ENCODE measurements at regions not wholly inside any gene's neighbourhood (a gene's known extent, or its start where the extent isn't known, plus 50 kb on each side); places are given as distances from the start of the nearest gene placed in this dataset.

DNA sequence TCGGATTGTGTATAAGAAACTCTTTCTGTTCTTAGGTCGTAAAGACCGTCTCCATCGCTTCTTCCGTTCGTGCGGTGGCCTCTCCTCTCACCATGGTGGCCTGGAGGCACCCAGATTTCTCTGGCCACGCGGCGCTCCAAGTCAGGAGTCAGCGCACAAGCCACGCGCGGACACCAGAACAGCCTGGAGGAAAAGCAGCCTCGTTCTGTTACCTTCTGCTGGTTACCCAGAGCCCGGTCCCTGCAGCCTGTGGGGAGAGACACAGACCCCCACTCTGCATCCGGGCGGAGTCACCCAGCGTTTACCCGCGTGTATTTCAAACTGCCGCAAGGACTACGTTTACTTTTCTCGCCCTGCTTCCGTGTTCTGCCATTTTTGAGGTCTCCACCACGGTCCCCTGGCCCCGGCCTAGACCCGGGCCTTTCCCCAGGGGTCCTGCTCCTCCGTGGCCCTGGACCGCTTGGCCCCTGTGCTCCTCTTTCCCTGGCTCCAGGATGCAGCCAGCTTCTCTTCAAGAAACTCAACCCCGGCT, 776.1 kb downstream of the BRD1 start:
- DNase-seq (ENCODE audit: insufficient read length, low spot score) (no peak), FAIRE-seq (no peak)
- TF ChIP-seq TAF1 (IDR thresholded peaks at IDR 0.05; ENCODE audit: low read depth, low read length) (no peak), POLR2AphosphoS5 (IDR thresholded peaks at IDR 0.05; ENCODE audit: low read depth, low read length) (no peak), PAX5 (IDR thresholded peaks at IDR 0.05; ENCODE audit: insufficient read depth, low read length, severe bottlenecking) (no peak), POU2F2 (IDR thresholded peaks at IDR 0.05; ENCODE audit: low read depth, low read length) (no peak)

DNA sequence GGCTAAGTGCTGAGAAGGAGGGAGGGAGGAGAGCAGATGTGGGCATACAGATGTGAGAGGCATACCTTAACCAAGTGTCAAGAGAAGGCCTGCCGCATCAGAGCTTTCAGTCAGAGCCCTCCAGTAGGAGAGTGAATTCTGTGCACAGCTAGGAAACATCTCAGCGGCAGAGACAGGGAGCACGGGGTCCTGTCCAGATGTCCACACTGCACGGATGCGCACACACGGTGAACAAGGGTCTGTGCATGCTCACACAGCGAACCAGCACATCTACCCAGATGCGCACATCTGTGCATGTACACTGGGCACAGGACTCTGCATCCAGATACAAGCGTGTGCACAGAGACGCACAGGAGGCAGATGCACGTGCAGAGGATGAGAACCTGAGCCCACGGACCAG, 778.0 kb downstream of the BRD1 start:
- no peak for DNase-seq (ENCODE audit: insufficient read length, low spot score)
- no peak for TF ChIP-seq TAF1 (IDR thresholded peaks at IDR 0.05; ENCODE audit: low read depth, low read length)
- TF ChIP-seq POU2F2 (IDR thresholded peaks at IDR 0.05; ENCODE audit: low read depth, low read length) = no peak
- no peak for TF ChIP-seq SPI1 (IDR thresholded peaks at IDR 0.05; ENCODE audit: low read depth, low read length)
- no peak for TF ChIP-seq POLR2AphosphoS5 (IDR thresholded peaks at IDR 0.05; ENCODE audit: low read depth, low read length)
- no peak for TF ChIP-seq POLR2A (IDR thresholded peaks at IDR 0.05; ENCODE audit: low read depth, low read length)
- no peak for TF ChIP-seq PAX5 (IDR thresholded peaks at IDR 0.05; ENCODE audit: insufficient read depth, low read length, severe bottlenecking)
- no peak for FAIRE-seq

- FAIRE-seq = no peak
- no peak for TF ChIP-seq TAF1 (IDR thresholded peaks at IDR 0.05; ENCODE audit: low read depth, low read length)
- DNase-seq (ENCODE audit: insufficient read length, low spot score) = no peak
These were observed 779.1 kb downstream of the BRD1 start for GRCh38 chr22:49048591-49048990.

- TF ChIP-seq POLR2AphosphoS5 (IDR thresholded peaks at IDR 0.05; ENCODE audit: low read depth, low read length) = no peak
- TF ChIP-seq TAF1 (IDR thresholded peaks at IDR 0.05; ENCODE audit: low read depth, low read length) = no peak
- no peak for TF ChIP-seq POU2F2 (IDR thresholded peaks at IDR 0.05; ENCODE audit: low read depth, low read length)
- no peak for DNase-seq (ENCODE audit: insufficient read length, low spot score)
- no peak for FAIRE-seq
These were observed 780.2 kb downstream of the BRD1 start for GRCh38 chr22:49047447-49047846.

DNA sequence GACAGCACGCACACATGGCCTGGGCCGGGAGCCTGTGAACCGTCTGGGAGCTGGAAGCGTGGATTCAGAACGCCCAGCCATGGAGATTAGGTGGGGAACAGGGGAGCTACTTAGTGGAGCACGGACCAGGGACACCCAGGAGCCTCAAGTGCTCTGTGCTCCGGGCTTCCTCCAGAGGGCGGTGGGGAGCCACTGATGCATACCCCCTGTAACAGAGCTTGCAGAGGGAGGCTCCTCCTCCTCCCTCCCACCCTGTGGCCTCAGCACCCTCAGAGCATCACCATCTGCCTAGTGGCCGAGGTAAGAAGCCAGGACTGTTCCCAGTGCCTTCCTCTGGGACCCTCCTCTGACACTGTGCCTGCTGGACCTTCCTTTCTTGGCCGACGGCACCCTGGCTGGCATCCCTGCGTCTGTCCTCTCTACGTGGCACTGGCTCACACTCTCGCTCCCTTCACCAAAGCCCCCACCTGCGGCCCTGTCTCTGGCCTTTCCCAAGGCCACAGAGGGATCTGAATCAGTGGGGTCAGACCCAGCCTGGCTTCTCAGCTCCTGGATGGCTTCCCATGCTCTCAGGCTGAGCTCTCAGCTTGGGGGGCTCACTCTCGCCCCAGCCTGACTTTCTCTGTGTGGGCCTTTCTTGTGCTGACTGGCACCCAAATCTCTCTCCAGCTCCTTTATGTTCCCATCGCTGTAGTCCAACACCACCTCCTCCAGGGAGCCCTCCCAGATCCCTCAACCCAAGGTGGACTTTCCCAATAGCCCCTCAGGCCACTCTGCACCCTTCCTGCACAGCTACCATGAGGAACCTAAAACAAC, 780.9 kb downstream of the BRD1 start:
- no peak for FAIRE-seq
- peak; percentile 67 for DNase-seq (ENCODE audit: insufficient read length, low spot score)
- no peak for TF ChIP-seq POLR2A (IDR thresholded peaks at IDR 0.05; ENCODE audit: low read depth, low read length)
- no peak for TF ChIP-seq TAF1 (IDR thresholded peaks at IDR 0.05; ENCODE audit: low read depth, low read length)
- no peak for TF ChIP-seq POU2F2 (IDR thresholded peaks at IDR 0.05; ENCODE audit: low read depth, low read length)
- no peak for TF ChIP-seq SPI1 (IDR thresholded peaks at IDR 0.05; ENCODE audit: low read depth, low read length)
- no peak for TF ChIP-seq PAX5 (IDR thresholded peaks at IDR 0.05; ENCODE audit: insufficient read depth, low read length, severe bottlenecking)
- no peak for TF ChIP-seq POLR2AphosphoS5 (IDR thresholded peaks at IDR 0.05; ENCODE audit: low read depth, low read length)

GRCh38 chr22:49046000-49046545, 781.6 kb downstream of the BRD1 start:
- no peak for DNase-seq (ENCODE audit: insufficient read length, low spot score)
- no peak for FAIRE-seq
- TF ChIP-seq TAF1 (IDR thresholded peaks at IDR 0.05; ENCODE audit: low read depth, low read length) (no peak), PAX5 (IDR thresholded peaks at IDR 0.05; ENCODE audit: insufficient read depth, low read length, severe bottlenecking) (no peak), POU2F2 (IDR thresholded peaks at IDR 0.05; ENCODE audit: low read depth, low read length) (no peak), POLR2AphosphoS5 (IDR thresholded peaks at IDR 0.05; ENCODE audit: low read depth, low read length) (no peak), SPI1 (IDR thresholded peaks at IDR 0.05; ENCODE audit: low read depth, low read length) (no peak), POLR2A (IDR thresholded peaks at IDR 0.05; ENCODE audit: low read depth, low read length) (no peak)

- DNase-seq (ENCODE audit: insufficient read length, low spot score) = no peak
- FAIRE-seq = no peak
- TF ChIP-seq SPI1 (IDR thresholded peaks at IDR 0.05; ENCODE audit: low read depth, low read length) = no peak
- TF ChIP-seq POLR2A (IDR thresholded peaks at IDR 0.05; ENCODE audit: low read depth, low read length) = no peak
- no peak for TF ChIP-seq POU2F2 (IDR thresholded peaks at IDR 0.05; ENCODE audit: low read depth, low read length)
- no peak for TF ChIP-seq PAX5 (IDR thresholded peaks at IDR 0.05; ENCODE audit: insufficient read depth, low read length, severe bottlenecking)
- no peak for TF ChIP-seq POLR2AphosphoS5 (IDR thresholded peaks at IDR 0.05; ENCODE audit: low read depth, low read length)
- TF ChIP-seq TAF1 (IDR thresholded peaks at IDR 0.05; ENCODE audit: low read depth, low read length) = no peak
These were observed 782.4 kb downstream of the BRD1 start for GRCh38 chr22:49045276-49045675.

- no peak for DNase-seq (ENCODE audit: insufficient read length, low spot score)
- TF ChIP-seq POLR2AphosphoS5 (IDR thresholded peaks at IDR 0.05; ENCODE audit: low read depth, low read length) (no peak), POLR2A (IDR thresholded peaks at IDR 0.05; ENCODE audit: low read depth, low read length) (no peak), SPI1 (IDR thresholded peaks at IDR 0.05; ENCODE audit: low read depth, low read length) (no peak), TAF1 (IDR thresholded peaks at IDR 0.05; ENCODE audit: low read depth, low read length) (no peak)
- no peak for FAIRE-seq
These were observed 782.9 kb downstream of the BRD1 start for GRCh38 chr22:49044776-49045175.

DNA sequence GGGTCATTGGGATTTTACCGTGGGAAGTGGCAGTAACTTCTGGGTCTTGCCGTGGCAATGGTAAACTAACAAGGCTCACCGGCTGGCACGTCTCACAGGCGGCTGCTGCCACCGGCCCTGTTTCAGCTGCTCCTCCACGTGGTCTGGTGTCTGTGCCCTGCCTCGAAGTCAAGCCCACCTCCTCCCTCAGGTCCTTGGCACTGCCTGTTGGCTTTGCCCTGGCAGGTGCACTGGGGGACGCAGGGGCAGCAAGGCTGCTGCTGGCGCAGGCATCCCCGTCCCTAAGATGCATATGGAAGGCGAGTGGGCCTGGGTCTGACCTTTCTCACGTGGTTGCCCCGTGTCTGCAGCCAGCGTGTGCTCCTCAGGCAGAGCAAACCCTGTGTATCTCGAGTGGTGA, 783.6 kb downstream of the BRD1 start:
- no peak for TF ChIP-seq SPI1 (IDR thresholded peaks at IDR 0.05; ENCODE audit: low read depth, low read length)
- TF ChIP-seq TAF1 (IDR thresholded peaks at IDR 0.05; ENCODE audit: low read depth, low read length) = no peak
- TF ChIP-seq POLR2A (IDR thresholded peaks at IDR 0.05; ENCODE audit: low read depth, low read length) = no peak
- no peak for TF ChIP-seq PAX5 (IDR thresholded peaks at IDR 0.05; ENCODE audit: insufficient read depth, low read length, severe bottlenecking)
- no peak for TF ChIP-seq POU2F2 (IDR thresholded peaks at IDR 0.05; ENCODE audit: low read depth, low read length)
- TF ChIP-seq POLR2AphosphoS5 (IDR thresholded peaks at IDR 0.05; ENCODE audit: low read depth, low read length) = no peak
- no peak for FAIRE-seq

More for the DNA sequence above, 783.6 kb downstream of the BRD1 start:
- no peak for DNase-seq (ENCODE audit: insufficient read length, low spot score)

All from GM12891 (cell line).